Astrocyte (in vitro differentiated cells and primary cell): ENCODE measurements at regions not wholly inside any gene's neighbourhood (a gene's known extent, or its start where the extent isn't known, plus 50 kb on each side); places are given as distances from the start of the nearest gene placed in this dataset.

Experiments
- DNase-seq: peaks from one replicate; pipeline ENCODE4 v3.0.0-alpha.2; 2010; ENCODE audit warnings: low read depth
- FAIRE-seq: peaks from 2 replicates; lab custom pipeline; 2011; peaks lifted over from hg19 to GRCh38; lab: Jason Lieb, UNC
- H2AFZ ChIP-seq: 2 replicates; pipeline ENCODE4 v1.6.0; 2012; ENCODE audit warnings: low read depth, low read length, inconsistent platforms
- H3K27ac ChIP-seq: 2 replicates; pipeline ENCODE4 v1.5.1; 2011; ENCODE audit warnings: low read depth, low read length, inconsistent platforms
- H3K27me3 ChIP-seq: 2 replicates; pipeline ENCODE4 v1.6.0; 2011; ENCODE audit warnings: low read length, inconsistent platforms; ENCODE audit not compliant: insufficient read depth
- H3K36me3 ChIP-seq: 2 replicates; pipeline ENCODE4 v1.5.1; 2011; ENCODE audit warnings: low read length, inconsistent platforms; ENCODE audit not compliant: insufficient read depth
- H3K4me1 ChIP-seq: 2 replicates; pipeline ENCODE4 v1.5.1; 2011; ENCODE audit warnings: low read length, inconsistent platforms; ENCODE audit not compliant: insufficient read depth
- H3K4me2 ChIP-seq: 2 replicates; pipeline ENCODE4 v1.6.0; 2012; ENCODE audit warnings: low read length, inconsistent platforms
- H3K4me3 ChIP-seq: 2 replicates; pipeline ENCODE4 v1.5.1; 2011; ENCODE audit warnings: low read depth, mild to moderate bottlenecking, low read length, inconsistent platforms; ENCODE audit not compliant: insufficient read depth
- H3K79me2 ChIP-seq: 2 replicates; pipeline ENCODE4 v1.6.0; 2012; ENCODE audit warnings: mild to moderate bottlenecking, low read length, inconsistent platforms; ENCODE audit not compliant: insufficient read depth
- H3K9ac ChIP-seq: 2 replicates; pipeline ENCODE4 v1.6.0; 2012; ENCODE audit warnings: mild to moderate bottlenecking, low read length, inconsistent platforms
- H3K9me3 ChIP-seq: 2 replicates; pipeline ENCODE4 v1.5.1; 2012; ENCODE audit warnings: low read depth, mild to moderate bottlenecking, low read length, inconsistent platforms; ENCODE audit not compliant: insufficient read depth
- H4K20me1 ChIP-seq: 2 replicates; pipeline ENCODE4 v1.6.0; 2012; ENCODE audit warnings: low read length, inconsistent platforms; ENCODE audit not compliant: insufficient read depth
- H3K27ac Mint-ChIP-seq: one replicate; pipeline ENCODE4 v1.8.0; 2021; ENCODE audit warnings: mild to moderate bottlenecking, mixed read lengths; ENCODE audit not compliant: unreplicated experiment
- H3K27me3 Mint-ChIP-seq: one replicate; pipeline ENCODE4 v1.8.0; 2021; ENCODE audit warnings: low read depth, mixed read lengths; ENCODE audit not compliant: unreplicated experiment
- H3K36me3 Mint-ChIP-seq: one replicate; pipeline ENCODE4 v1.8.0; 2021; ENCODE audit warnings: low read depth, mixed read lengths; ENCODE audit not compliant: unreplicated experiment
- H3K4me1 Mint-ChIP-seq: one replicate; pipeline ENCODE4 v1.8.0; 2021; ENCODE audit warnings: low read depth, mixed read lengths; ENCODE audit not compliant: unreplicated experiment
- H3K4me3 Mint-ChIP-seq: one replicate; pipeline ENCODE4 v1.8.0; 2021; ENCODE audit warnings: mild to moderate bottlenecking, moderate library complexity, mixed read lengths; ENCODE audit not compliant: unreplicated experiment
- H3K9me3 Mint-ChIP-seq: one replicate; pipeline ENCODE4 v1.8.0; 2021; ENCODE audit warnings: mild to moderate bottlenecking, mixed read lengths; ENCODE audit not compliant: unreplicated experiment
- CTCF ChIP-seq: IDR thresholded peaks from 2 replicates; pipeline ENCODE4 v1.5.1; 2011; ENCODE audit warnings: low read depth, mild to moderate bottlenecking, inconsistent platforms, low read length, moderate library complexity; ENCODE audit not compliant: insufficient read depth
- EZH2 ChIP-seq: IDR thresholded peaks from 2 replicates; pipeline ENCODE4 v1.6.1; 2012; ENCODE audit warnings: mild to moderate bottlenecking, low read length, inconsistent platforms; ENCODE audit not compliant: insufficient read depth

DNA sequence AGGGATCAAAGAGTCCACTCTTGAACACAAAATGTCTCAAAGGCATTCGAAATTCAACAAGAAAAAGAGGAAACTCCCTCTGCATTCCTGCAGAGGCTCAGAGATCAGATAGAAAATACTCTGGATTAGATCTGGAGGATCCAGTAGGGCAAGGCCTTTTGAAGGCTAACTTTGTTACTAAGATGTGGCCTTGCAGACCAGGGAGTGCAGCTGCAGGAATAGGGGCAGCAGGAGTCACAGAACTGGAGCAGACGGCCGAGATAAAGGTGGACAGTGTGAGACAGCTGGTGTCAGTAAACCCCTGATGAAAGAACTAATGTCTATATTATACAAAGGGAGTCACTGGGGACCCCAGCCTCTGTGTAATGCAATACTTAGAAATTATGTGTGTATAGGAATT, 84.5 kb upstream of the PLSCR4 start:
- Mint-ChIP-seq H3K9me3 (no peaks in the 10 kb centered on the region), H3K27ac (no peak overlapping the region), H3K4me1 (no peaks in the 10 kb centered on the region), H3K4me3 (no peak overlapping the region), H3K27me3 (no peaks in the 10 kb centered on the region), H3K36me3 (no peaks in the 10 kb centered on the region)
- Histone ChIP-seq H3K4me2 (no peak overlapping the region), H4K20me1 (no peaks in the 10 kb centered on the region), H3K9me3 (no peaks in the 10 kb centered on the region), H3K4me1 (no peaks in the 10 kb centered on the region), H3K79me2 (no peaks in the 10 kb centered on the region), H3K27ac (no peak overlapping the region), H3K4me3 (no peak overlapping the region), H3K36me3 (no peaks in the 10 kb centered on the region), H3K9ac (no peak overlapping the region), H2AFZ (no peak overlapping the region), H3K27me3 (no peaks in the 10 kb centered on the region)
- FAIRE-seq (no peak), DNase-seq (no peak)
- TF ChIP-seq EZH2: no peak

- Histone ChIP-seq H3K36me3 (no peaks in the 10 kb centered on the region), H3K27me3 (no peaks in the 10 kb centered on the region), H3K4me3 (no peak overlapping the region), H3K4me1 (no peaks in the 10 kb centered on the region), H3K79me2 (no peaks in the 10 kb centered on the region), H4K20me1 (no peaks in the 10 kb centered on the region), H2AFZ (no peak overlapping the region), H3K9me3 (no peaks in the 10 kb centered on the region), H3K9ac (no peak overlapping the region), H3K4me2 (no peak overlapping the region), H3K27ac (no peak overlapping the region)
- Mint-ChIP-seq H3K9me3 (no peaks in the 10 kb centered on the region), H3K27me3 (no peaks in the 10 kb centered on the region), H3K4me1 (peaks cover 2% of the 10 kb centered on the region), H3K27ac (no peak overlapping the region), H3K4me3 (no peak overlapping the region), H3K36me3 (no peaks in the 10 kb centered on the region)
- TF ChIP-seq CTCF: no peak
- TF ChIP-seq EZH2: no peak
- no peak for FAIRE-seq
- DNase-seq: no peak
Observed at GRCh38 chr3:146334151-146334550, 83.2 kb upstream of the PLSCR4 start.

GRCh38 chr3:146331967-146332366, 81.1 kb upstream of the PLSCR4 start:
- no peak overlapping the region for H3K27ac ChIP-seq
- no peak overlapping the region for H3K4me2 ChIP-seq
- H3K4me1 ChIP-seq: no peaks in the 10 kb centered on the region
- H3K79me2 ChIP-seq: no peaks in the 10 kb centered on the region
- Mint-ChIP-seq H3K9me3 (no peaks in the 10 kb centered on the region), H3K4me1 (peaks cover 2% of the 10 kb centered on the region), H3K27me3 (no peaks in the 10 kb centered on the region), H3K27ac (no peak overlapping the region), H3K4me3 (no peak overlapping the region), H3K36me3 (no peaks in the 10 kb centered on the region)
- no peaks in the 10 kb centered on the region for H3K9me3 ChIP-seq
- no peak overlapping the region for H3K4me3 ChIP-seq
- no peak overlapping the region for H2AFZ ChIP-seq
- no peak for FAIRE-seq
- H4K20me1 ChIP-seq: no peaks in the 10 kb centered on the region
- no peak for DNase-seq
- TF ChIP-seq EZH2 (no peak), CTCF (no peak)
- H3K27me3 ChIP-seq: no peaks in the 10 kb centered on the region
- H3K9ac ChIP-seq: no peak overlapping the region
- no peaks in the 10 kb centered on the region for H3K36me3 ChIP-seq
